Chondrocyte (in vitro differentiated cells): ENCODE measurements at regions not wholly inside any gene's neighbourhood (a gene's known extent, or its start where the extent isn't known, plus 50 kb on each side); places are given as distances from the start of the nearest gene placed in this dataset.

Source experiments
- DNase-seq: peaks from one replicate; pipeline ENCODE4 v3.0.0; 2021; ENCODE audit warnings: mixed read lengths, low spot score
- H3K27ac Mint-ChIP-seq: one replicate; pipeline ENCODE4 v1.8.0; 2021; ENCODE audit warnings: mild to moderate bottlenecking, moderate library complexity, mixed read lengths; ENCODE audit not compliant: unreplicated experiment
- H3K27me3 Mint-ChIP-seq: 2 replicates; pipeline ENCODE4 v1.8.0; 2021; ENCODE audit warnings: low read depth, mixed read lengths
- H3K36me3 Mint-ChIP-seq: 2 replicates; pipeline ENCODE4 v1.8.0; 2021; ENCODE audit warnings: low read depth, mixed read lengths
- H3K4me1 Mint-ChIP-seq: 2 replicates; pipeline ENCODE4 v1.8.0; 2021; ENCODE audit warnings: low read depth, mild to moderate bottlenecking, mixed read lengths
- H3K4me3 Mint-ChIP-seq: one replicate; pipeline ENCODE4 v1.8.0; 2021; ENCODE audit warnings: mild to moderate bottlenecking, moderate library complexity, mixed read lengths; ENCODE audit not compliant: unreplicated experiment
- H3K9me3 Mint-ChIP-seq: 2 replicates; pipeline ENCODE4 v1.8.0; 2021; ENCODE audit warnings: low read depth, mixed read lengths
- CTCF ChIP-seq: fragments of 200-600 bp; sonication (generic); IDR thresholded peaks from 2 replicates; pipeline ENCODE4 v1.5.0; 2021; ENCODE audit warnings: antibody characterized with exemption, mild to moderate bottlenecking, moderate library complexity

- H3K4me1 Mint-ChIP-seq = no peaks in the 10 kb centered on the region
- TF ChIP-seq CTCF = no peak
Observed at GRCh38 chr5:148719605-148720004, 65.3 kb upstream of the HTR4 start.

GRCh38 chr5:148720257-148720656 lies 65.9 kb upstream of the HTR4 start:
- Mint-ChIP-seq H3K4me3 (no peak overlapping the region), H3K9me3 (peaks cover under 1% of the 10 kb centered on the region), H3K27me3 (peaks cover 69% of the 10 kb centered on the region), H3K36me3 (no peaks in the 10 kb centered on the region), H3K4me1 (no peaks in the 10 kb centered on the region), H3K27ac (no peak overlapping the region)
- no peak for TF ChIP-seq CTCF
- DNase-seq = no peak

More at GRCh38 chr5:148719605-148720004, 65.3 kb upstream of the HTR4 start:
- Mint-ChIP-seq H3K36me3 (no peaks in the 10 kb centered on the region), H3K9me3 (peaks cover 3% of the 10 kb centered on the region), H3K27me3 (peaks cover 69% of the 10 kb centered on the region), H3K4me3 (no peak overlapping the region), H3K27ac (no peak overlapping the region)
- DNase-seq = no peak

DNA sequence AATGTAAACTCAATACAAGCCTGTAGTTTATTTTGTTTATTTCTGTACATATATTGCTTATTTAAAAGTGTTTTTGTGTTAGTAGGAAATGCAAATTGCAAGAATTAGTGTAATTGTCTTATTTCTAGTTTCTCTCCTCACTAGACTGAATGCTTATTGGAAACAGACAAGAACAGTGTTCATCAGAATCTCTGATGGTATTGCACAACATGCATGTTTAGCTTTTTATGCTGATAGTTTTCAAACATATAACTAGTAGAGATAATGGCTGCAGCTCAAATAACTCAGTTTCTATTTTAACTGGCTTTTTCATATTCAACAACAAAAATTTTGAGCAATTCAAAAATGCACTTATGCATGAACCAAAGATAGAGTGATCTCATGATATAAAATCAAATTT lies 68.8 kb upstream of the HTR4 start:
- no peaks in the 10 kb centered on the region for H3K36me3 Mint-ChIP-seq
- no peaks in the 10 kb centered on the region for H3K9me3 Mint-ChIP-seq
- no peak for TF ChIP-seq CTCF
- no peaks in the 10 kb centered on the region for H3K4me1 Mint-ChIP-seq
- no peak overlapping the region for H3K4me3 Mint-ChIP-seq
- peaks cover 65% of the 10 kb centered on the region for H3K27me3 Mint-ChIP-seq
- no peak overlapping the region for H3K27ac Mint-ChIP-seq
- no peak for DNase-seq

DNA sequence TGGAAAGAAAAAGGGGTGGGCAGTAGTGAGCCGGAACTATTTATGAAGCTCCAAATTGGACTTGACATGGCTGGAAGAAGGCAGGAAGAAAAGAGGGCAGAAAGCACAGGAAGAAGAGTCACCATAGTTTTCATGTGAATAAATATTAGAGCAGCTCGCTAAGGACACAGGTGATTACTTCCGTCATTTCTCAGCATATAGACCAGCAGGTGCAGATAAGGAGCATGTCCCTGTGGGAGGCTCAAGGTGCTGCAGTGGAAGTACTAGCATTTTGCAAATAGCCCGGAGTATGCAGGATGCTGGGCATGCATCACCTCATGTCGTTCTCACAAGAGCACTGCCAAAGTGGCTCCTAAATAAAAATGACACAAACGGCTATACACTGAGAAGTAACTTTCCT lies 71.3 kb upstream of the HTR4 start:
- no peak for DNase-seq
- H3K4me1 Mint-ChIP-seq = peaks cover 9% of the 10 kb centered on the region
- no peak for TF ChIP-seq CTCF
- no peaks in the 10 kb centered on the region for H3K36me3 Mint-ChIP-seq
- H3K9me3 Mint-ChIP-seq = no peaks in the 10 kb centered on the region
- no peak overlapping the region for H3K4me3 Mint-ChIP-seq
- no peak overlapping the region for H3K27ac Mint-ChIP-seq
- peaks cover 44% of the 10 kb centered on the region for H3K27me3 Mint-ChIP-seq

- no peak for DNase-seq
- Mint-ChIP-seq H3K4me3 (no peak overlapping the region), H3K27ac (no peak overlapping the region), H3K27me3 (peaks cover 30% of the 10 kb centered on the region), H3K4me1 (peaks cover 20% of the 10 kb centered on the region), H3K9me3 (no peaks in the 10 kb centered on the region), H3K36me3 (no peaks in the 10 kb centered on the region)
- TF ChIP-seq CTCF = peak; percentile 56
Observed at GRCh38 chr5:148729182-148729581, 74.9 kb upstream of the HTR4 start.
